HepG2 (cell line): ENCODE measurements at regions not wholly inside any gene's neighbourhood (a gene's known extent, or its start where the extent isn't known, plus 50 kb on each side); places are given as distances from the start of the nearest gene placed in this dataset.
A peak's percentile ranks its signal among the peaks of the same experiment; 100 is the strongest.

Experiments
- EEA1 ChIP-seq: sonication (generic); formaldehyde crosslinking; IDR thresholded peaks from 2 replicates; pipeline ENCODE4 v1.5.1; 2020; ENCODE audit warnings: mild to moderate bottlenecking, missing genetic modification reagents, borderline replicate concordance
- IKZF4 ChIP-seq: sonication (generic); formaldehyde crosslinking; IDR thresholded peaks from 2 replicates; pipeline ENCODE4 v1.5.1; 2020; ENCODE audit warnings: borderline replicate concordance, mild to moderate bottlenecking, low read depth, missing genetic modification reagents; ENCODE audit errors: not compliant biosample characterization
- KDM1A ChIP-seq: IDR thresholded peaks from 2 replicates; pipeline ENCODE4 v1.6.1; 2016; ENCODE audit warnings: missing compliant biosample characterization
- KMT2A ChIP-seq: sonication (generic); formaldehyde crosslinking; IDR thresholded peaks from 2 replicates; pipeline ENCODE4 v1.4.0; 2020; ENCODE audit warnings: missing genetic modification reagents
- NFE2L1 ChIP-seq: sonication (generic); formaldehyde crosslinking; IDR thresholded peaks from 2 replicates; pipeline ENCODE4 v1.4.0; 2020; ENCODE audit warnings: missing genetic modification reagents, mild to moderate bottlenecking, borderline replicate concordance
- RAD21 ChIP-seq: fragments of 450-650 bp; formaldehyde crosslinking; IDR thresholded peaks from 2 replicates; pipeline ENCODE4 v1.5.0; 2020; ENCODE audit warnings: mild to moderate bottlenecking
- SIX4 ChIP-seq: sonication (generic); formaldehyde crosslinking; IDR thresholded peaks from 2 replicates; pipeline ENCODE4 v1.4.0; 2020; ENCODE audit warnings: missing genetic modification reagents
- SMC3 ChIP-seq: IDR thresholded peaks from 2 replicates; pipeline ENCODE4 v1.6.1; 2011; ENCODE audit warnings: low read length, improper control_type of control experiment
- STAG1 ChIP-seq: sonication (generic); formaldehyde crosslinking; IDR thresholded peaks from 2 replicates; pipeline ENCODE4 v1.4.0; 2020; ENCODE audit warnings: missing genetic modification reagents
- YEATS4 ChIP-seq: sonication (generic); formaldehyde crosslinking; IDR thresholded peaks from 2 replicates; pipeline ENCODE4 v1.4.0; 2020; ENCODE audit warnings: missing genetic modification reagents, borderline replicate concordance
- ZNF12 ChIP-seq: sonication (generic); formaldehyde crosslinking; IDR thresholded peaks from 2 replicates; pipeline ENCODE4 v1.5.0; 2020; ENCODE audit warnings: missing genetic modification reagents
- ZNF335 ChIP-seq: sonication (generic); formaldehyde crosslinking; IDR thresholded peaks from 2 replicates; pipeline ENCODE4 v1.4.0; 2020; ENCODE audit warnings: missing genetic modification reagents
- ZNF354B ChIP-seq: sonication (generic); formaldehyde crosslinking; IDR thresholded peaks from 2 replicates; pipeline ENCODE4 v1.8.0; 2022; ENCODE audit warnings: mild to moderate bottlenecking, missing genetic modification reagents
- ZNF550 ChIP-seq: sonication (generic); formaldehyde crosslinking; IDR thresholded peaks from 2 replicates; pipeline ENCODE4 v1.4.0; 2020; ENCODE audit warnings: mild to moderate bottlenecking, missing genetic modification reagents, borderline replicate concordance
- ZNF703 ChIP-seq: sonication (generic); formaldehyde crosslinking; IDR thresholded peaks from 2 replicates; pipeline ENCODE4 v1.5.1; 2020; ENCODE audit warnings: missing genetic modification reagents, mild to moderate bottlenecking, moderate library complexity, borderline replicate concordance
- ZNF737 ChIP-seq: sonication (generic); formaldehyde crosslinking; IDR thresholded peaks from 2 replicates; pipeline ENCODE4 v1.5.0; 2020; ENCODE audit warnings: missing genetic modification reagents, mild to moderate bottlenecking, borderline replicate concordance
- TF ChIP-seq, protein P1 (sequence below): sonication (generic); formaldehyde crosslinking; IDR thresholded peaks from 2 replicates; pipeline ENCODE4 v1.8.1; 2023; ENCODE audit warnings: mild to moderate bottlenecking, inconsistent platforms, moderate library complexity, missing genetic modification reagents, borderline replicate concordance
- TF ChIP-seq, protein P2 (sequence below): sonication (generic); formaldehyde crosslinking; IDR thresholded peaks from 2 replicates; pipeline ENCODE4 v1.9.0; 2021; ENCODE audit warnings: missing genetic modification reagents, borderline replicate concordance
- TF ChIP-seq, protein P3 (sequence below): sonication (generic); formaldehyde crosslinking; IDR thresholded peaks from 2 replicates; pipeline ENCODE4 v1.8.0; 2022; ENCODE audit warnings: mild to moderate bottlenecking, missing genetic modification reagents, borderline replicate concordance
- TF ChIP-seq, protein P4 (sequence below): sonication (generic); formaldehyde crosslinking; IDR thresholded peaks from 2 replicates; pipeline ENCODE4 v1.8.1; 2023; ENCODE audit warnings: missing genetic modification reagents, mild to moderate bottlenecking, borderline replicate concordance
- TF ChIP-seq, protein P5 (sequence below): sonication (generic); formaldehyde crosslinking; IDR thresholded peaks from 2 replicates; pipeline ENCODE4 v1.4.0; 2020; ENCODE audit warnings: mild to moderate bottlenecking, missing genetic modification reagents
- TF ChIP-seq, protein P6 (sequence below): sonication (generic); formaldehyde crosslinking; IDR thresholded peaks from 2 replicates; pipeline ENCODE4 v1.8.1; 2022; ENCODE audit warnings: low read depth, mild to moderate bottlenecking, missing genetic modification reagents

DNA sequence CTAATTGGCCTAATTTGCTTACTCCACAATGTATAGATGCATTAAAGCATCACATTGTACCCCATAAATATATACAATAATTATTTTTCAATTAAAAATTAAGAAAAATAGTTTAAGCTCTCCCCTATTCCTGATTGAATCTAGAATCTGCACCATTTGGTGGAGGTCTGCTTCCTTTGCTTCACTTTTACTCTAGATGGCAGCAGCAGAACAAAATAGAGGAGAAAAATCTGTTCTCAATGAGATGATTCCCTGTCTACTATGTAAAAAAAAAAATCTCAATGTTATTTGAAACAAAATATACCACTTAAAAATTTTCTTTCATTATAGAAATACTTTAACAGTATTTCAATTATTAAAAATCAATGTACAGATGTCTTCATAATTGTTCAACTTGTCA, 109.6 kb upstream of the FXR1 start (continued):
- TF ChIP-seq, protein P1, sequence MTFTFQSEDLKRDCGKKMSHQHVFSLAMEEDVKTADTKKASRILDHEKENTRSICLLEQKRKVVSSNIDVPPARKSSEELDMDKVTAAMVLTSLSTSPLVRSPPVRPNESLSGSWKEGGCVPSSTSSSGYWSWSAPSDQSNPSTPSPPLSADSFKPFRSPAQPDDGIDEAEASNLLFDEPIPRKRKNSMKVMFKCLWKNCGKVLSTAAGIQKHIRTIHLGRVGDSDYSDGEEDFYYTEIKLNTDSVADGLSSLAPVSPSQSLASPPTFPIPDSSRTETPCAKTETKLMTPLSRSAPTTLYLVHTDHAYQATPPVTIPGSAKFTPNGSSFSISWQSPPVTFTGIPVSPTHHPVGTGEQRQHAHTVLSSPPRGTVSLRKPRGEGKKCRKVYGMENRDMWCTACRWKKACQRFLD: no peak
- TF ChIP-seq IKZF4 (no peak), ZNF550 (CRISPR knock-in tag) (no peak), KMT2A (CRISPR knock-in tag) (no peak), EEA1 (CRISPR knock-in tag) (no peak), ZNF335 (CRISPR knock-in tag) (no peak), SIX4 (no peak), ZNF703 (CRISPR knock-in tag) (no peak), KDM1A (no peak), RAD21 (CRISPR knock-in tag) (peak; percentile 22; the same call in 1 of the 2 replicates), NFE2L1 (no peak), YEATS4 (no peak), SMC3 (peak; percentile 7; the same call in 1 of the 2 replicates), ZNF354B (CRISPR knock-in tag) (no peak), STAG1 (CRISPR knock-in tag) (peak; percentile 68), ZNF737 (no peak), ZNF12 (CRISPR knock-in tag) (no peak)
- TF ChIP-seq, protein P2, sequence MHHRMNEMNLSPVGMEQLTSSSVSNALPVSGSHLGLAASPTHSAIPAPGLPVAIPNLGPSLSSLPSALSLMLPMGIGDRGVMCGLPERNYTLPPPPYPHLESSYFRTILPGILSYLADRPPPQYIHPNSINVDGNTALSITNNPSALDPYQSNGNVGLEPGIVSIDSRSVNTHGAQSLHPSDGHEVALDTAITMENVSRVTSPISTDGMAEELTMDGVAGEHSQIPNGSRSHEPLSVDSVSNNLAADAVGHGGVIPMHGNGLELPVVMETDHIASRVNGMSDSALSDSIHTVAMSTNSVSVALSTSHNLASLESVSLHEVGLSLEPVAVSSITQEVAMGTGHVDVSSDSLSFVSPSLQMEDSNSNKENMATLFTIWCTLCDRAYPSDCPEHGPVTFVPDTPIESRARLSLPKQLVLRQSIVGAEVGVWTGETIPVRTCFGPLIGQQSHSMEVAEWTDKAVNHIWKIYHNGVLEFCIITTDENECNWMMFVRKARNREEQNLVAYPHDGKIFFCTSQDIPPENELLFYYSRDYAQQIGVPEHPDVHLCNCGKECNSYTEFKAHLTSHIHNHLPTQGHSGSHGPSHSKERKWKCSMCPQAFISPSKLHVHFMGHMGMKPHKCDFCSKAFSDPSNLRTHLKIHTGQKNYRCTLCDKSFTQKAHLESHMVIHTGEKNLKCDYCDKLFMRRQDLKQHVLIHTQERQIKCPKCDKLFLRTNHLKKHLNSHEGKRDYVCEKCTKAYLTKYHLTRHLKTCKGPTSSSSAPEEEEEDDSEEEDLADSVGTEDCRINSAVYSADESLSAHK (CRISPR knock-in tag): no peak
- TF ChIP-seq, protein P3, sequence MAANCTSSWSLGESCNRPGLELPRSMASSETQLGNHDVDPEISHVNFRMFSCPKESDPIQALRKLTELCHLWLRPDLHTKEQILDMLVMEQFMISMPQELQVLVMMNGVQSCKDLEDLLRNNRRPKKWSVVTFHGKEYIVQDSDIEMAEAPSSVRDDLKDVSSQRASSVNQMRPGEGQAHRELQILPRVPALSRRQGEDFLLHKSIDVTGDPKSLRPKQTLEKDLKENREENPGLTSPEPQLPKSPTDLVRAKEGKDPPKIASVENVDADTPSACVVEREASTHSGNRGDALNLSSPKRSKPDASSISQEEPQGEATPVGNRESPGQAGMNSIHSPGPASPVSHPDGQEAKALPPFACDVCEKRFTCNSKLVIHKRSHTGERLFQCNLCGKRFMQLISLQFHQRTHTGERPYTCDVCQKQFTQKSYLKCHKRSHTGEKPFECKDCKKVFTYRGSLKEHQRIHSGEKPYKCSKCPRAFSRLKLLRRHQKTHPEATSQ (CRISPR knock-in tag): no peak
- TF ChIP-seq, protein P4, sequence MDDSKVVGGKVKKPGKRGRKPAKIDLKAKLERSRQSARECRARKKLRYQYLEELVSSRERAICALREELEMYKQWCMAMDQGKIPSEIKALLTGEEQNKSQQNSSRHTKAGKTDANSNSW: no peak
- TF ChIP-seq, protein P5, sequence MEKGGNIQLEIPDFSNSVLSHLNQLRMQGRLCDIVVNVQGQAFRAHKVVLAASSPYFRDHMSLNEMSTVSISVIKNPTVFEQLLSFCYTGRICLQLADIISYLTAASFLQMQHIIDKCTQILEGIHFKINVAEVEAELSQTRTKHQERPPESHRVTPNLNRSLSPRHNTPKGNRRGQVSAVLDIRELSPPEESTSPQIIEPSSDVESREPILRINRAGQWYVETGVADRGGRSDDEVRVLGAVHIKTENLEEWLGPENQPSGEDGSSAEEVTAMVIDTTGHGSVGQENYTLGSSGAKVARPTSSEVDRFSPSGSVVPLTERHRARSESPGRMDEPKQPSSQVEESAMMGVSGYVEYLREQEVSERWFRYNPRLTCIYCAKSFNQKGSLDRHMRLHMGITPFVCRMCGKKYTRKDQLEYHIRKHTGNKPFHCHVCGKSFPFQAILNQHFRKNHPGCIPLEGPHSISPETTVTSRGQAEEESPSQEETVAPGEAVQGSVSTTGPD: no peak
- TF ChIP-seq, protein P6, sequence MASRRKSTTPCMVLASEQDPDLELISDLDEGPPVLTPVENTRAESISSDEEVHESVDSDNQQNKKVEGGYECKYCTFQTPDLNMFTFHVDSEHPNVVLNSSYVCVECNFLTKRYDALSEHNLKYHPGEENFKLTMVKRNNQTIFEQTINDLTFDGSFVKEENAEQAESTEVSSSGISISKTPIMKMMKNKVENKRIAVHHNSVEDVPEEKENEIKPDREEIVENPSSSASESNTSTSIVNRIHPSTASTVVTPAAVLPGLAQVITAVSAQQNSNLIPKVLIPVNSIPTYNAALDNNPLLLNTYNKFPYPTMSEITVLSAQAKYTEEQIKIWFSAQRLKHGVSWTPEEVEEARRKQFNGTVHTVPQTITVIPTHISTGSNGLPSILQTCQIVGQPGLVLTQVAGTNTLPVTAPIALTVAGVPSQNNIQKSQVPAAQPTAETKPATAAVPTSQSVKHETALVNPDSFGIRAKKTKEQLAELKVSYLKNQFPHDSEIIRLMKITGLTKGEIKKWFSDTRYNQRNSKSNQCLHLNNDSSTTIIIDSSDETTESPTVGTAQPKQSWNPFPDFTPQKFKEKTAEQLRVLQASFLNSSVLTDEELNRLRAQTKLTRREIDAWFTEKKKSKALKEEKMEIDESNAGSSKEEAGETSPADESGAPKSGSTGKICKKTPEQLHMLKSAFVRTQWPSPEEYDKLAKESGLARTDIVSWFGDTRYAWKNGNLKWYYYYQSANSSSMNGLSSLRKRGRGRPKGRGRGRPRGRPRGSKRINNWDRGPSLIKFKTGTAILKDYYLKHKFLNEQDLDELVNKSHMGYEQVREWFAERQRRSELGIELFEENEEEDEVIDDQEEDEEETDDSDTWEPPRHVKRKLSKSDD (CRISPR knock-in tag): no peak
